GM19468 (cell line): ENCODE measurements at regions not wholly inside any gene's neighbourhood (a gene's known extent, or its start where the extent isn't known, plus 50 kb on each side); places are given as distances from the start of the nearest gene placed in this dataset.
A peak's percentile ranks its signal among the peaks of the same experiment; 100 is the strongest.

Source experiments
- ATAC-seq: cut with Tn5 transposase; IDR thresholded peaks from one replicate; pipeline ENCODE4 v1.9.1; 2021; ENCODE audit warnings: mild to moderate bottlenecking, moderate library complexity, moderate number of reproducible peaks; ENCODE audit not compliant: unreplicated experiment; ENCODE audit errors: extremely low read depth

DNA sequence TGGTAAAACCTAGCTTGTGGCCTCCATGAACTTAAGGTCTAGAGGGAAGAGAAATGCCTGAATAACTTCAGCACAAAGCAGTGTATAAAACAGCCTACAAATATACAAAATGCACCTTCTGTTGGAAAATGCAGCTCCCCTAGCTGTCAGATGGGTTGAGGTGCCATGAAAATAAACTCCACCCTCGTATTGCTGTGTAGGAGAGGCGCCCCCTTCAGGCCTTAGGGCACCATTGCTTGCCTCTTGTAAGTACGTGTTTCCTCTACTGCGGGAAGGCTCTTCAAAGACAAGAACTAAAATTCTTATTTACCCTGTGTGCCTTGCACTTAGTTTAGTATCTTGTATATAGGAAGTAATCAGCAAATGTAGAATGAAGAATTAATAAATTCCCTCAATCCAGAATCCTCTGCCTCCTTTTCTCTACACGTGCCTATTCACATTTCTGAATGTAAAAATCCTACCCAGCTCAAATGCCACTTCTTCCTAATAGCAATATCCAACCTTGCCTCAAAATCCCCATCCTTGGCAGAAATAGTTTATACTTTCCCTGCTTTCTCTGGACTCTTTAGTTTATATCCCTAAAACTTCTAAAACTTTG, 393.7 kb upstream of the PDE4D start:
- ATAC-seq = peak; percentile 74

DNA sequence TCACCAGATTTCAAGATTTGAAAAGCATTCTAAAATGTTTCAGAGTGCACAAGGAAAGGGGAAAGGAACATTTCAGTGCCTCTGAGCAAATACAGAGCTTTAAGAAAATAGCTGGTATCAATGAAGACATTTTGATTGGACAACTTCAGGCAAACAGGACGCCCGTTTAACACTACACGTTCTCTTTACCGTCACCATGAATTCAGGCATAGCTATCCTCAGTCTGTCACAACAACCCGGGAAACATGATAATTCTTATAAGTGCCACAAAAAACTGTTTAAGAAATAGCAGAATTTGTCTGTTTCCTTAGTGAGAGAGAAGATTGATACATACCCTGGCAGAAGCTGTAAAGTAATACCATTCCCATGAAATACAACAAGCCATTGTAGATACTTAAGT, 392.4 kb upstream of the PDE4D start:
- ATAC-seq = no peak

DNA sequence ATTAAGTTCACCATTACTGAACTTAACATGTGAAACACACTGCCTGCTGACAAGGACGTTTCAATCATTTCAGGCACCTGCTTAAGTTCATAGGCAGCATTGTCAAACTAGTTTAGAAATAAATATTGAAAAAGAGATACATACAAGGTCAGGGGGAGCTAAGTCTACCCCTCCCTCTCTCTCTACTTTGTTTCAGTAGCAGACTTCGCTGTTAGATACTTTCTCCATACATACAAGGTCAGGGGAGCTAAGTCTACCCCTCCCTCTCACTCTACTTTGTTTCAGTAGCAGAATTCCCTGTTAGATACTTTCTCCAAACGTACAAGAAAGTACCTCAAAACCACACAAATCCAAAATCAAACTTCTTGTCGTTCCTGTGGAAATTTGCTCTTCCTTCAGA, 387.4 kb upstream of the PDE4D start:
- ATAC-seq = no peak

GRCh38 chr5:60277941-60278340, 384.4 kb upstream of the PDE4D start:
- no peak for ATAC-seq

DNA sequence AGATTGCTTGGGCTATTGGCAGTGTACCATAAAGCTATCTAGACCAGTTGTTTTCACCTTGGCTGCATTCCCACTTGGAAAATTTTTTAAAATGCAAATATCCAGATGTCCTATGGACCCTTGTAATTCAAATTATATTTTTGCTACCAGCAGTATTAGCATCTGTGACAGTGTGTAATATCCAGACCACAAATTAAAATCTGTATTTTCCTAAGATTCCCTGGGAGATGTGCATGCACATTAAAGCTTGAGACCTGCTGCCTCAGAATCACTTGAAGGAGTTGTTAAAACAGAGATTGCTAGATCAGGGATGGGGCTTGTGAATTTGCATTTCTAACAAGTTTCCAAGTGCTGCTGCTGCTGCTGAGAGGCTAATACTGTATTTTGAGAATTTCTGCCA, 381.2 kb upstream of the PDE4D start:
- no peak for ATAC-seq

DNA sequence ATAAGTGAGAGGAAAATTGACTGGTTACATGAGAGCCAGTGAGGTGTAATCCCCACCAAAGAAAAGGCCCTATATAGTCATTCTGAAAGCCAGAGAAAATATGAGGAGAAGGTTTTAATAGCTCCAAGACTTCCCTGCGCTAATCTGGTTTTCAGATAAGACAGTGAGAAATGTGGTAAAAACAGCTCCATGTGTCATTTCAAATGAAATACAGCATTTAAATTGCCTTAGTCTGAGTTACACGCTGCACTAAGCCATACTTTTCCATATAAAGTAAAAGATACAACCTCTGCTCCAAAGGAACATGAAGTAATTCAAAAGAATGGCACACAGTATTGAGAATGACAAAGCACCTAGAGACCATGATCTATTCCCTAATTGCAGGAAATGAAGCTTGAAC, 378.0 kb upstream of the PDE4D start:
- ATAC-seq = no peak

DNA sequence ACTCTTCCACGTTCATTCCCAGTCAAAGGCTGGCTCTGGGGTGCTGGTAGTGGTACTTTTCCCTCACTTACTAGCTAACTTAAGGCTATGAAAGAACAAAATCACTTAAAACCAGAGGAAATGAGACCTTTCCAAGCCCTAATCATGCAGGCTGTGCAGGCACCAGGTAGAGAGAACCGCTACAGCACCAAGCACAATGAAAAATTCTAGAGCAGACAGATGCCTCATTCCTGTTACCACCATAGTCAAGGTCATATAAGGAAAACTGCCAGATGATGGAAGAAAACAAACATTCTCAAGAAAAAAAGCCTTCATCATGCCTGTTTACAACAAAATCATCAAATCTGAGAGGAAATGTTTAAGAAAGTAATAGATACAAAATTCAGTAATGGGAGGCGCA, 374.4 kb upstream of the PDE4D start:
- no peak for ATAC-seq

GRCh38 chr5:60263346-60263745, 369.8 kb upstream of the PDE4D start:
- ATAC-seq = no peak

GRCh38 chr5:60262576-60263295, 369.2 kb upstream of the PDE4D start:
- ATAC-seq = no peak

- no peak for ATAC-seq
Observed at GRCh38 chr5:60261732-60262131, 368.2 kb upstream of the PDE4D start.

GRCh38 chr5:60260658-60261057, 367.1 kb upstream of the PDE4D start:
- ATAC-seq = no peak

- no peak for ATAC-seq
Observed at GRCh38 chr5:60259730-60260129, 366.2 kb upstream of the PDE4D start.

DNA sequence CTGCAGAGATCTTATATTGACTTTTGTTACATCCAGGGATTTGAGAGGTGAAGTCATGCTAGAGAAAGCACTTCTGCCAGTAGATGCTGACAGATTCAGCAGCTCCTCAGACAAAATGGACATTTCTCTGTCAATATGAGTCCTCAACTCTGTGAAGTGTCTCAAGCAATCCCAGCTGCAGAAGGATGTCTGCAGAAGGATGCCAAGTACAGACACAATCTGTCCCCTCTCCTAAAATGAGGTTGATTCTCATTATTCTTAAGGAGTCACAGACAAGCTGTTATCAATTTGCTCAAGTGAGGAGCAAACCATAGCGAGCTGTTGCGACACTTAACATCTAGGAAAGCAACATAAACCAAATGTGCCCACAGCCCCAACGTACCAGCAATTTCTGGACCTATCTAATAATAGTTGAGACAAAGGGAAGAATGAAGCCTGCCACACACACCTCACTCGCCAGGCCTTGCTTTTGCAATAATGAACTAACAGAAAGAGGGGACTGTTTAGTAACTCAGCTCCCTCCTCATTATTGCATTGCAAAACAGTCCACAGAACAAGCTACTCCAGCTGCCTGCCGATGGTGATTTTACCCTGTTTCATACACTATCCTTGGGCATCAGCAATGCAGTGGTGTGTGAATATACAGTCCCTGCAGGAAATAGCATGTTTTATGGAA, 364.2 kb upstream of the PDE4D start:
- ATAC-seq = no peak

DNA sequence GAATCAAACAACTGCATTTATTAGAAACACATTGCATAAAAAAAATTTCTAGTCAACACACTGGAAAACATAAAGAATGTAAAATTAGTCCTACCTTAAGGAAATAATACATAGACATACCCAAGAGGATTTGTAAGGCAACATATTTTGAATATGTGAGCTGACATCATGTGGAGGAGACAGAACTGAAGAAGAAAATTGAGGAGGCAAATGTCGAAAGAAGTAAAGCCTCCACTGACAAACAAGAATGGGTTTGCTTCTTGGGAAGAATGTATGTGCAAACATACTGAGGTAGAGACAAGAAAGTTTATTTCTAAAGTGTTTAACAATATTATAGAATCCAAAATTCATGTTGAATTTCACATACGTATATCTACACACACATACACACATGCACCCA, 363.0 kb upstream of the PDE4D start:
- no peak for ATAC-seq

- ATAC-seq = peak; percentile 90
Observed at GRCh38 chr5:60248901-60249300, 355.4 kb upstream of the PDE4D start.

DNA sequence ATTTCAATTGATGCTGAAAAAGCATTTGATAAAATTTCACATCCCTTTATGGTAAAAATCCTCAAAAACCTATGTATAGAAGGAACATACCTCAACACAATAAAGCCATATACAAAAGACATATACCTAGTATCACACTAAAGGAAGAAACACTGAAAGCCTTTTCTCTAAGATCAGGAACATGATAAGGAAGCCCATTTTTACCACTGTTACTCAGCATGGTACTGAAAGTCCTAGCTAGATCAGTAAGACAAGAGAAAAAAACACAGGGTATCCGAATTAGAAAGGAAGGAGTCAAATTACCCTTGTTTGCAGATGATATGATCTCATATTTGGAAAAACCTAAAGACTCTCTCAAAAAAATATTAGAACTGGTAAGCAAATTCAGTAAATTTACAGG, 350.2 kb upstream of the PDE4D start:
- ATAC-seq = no peak

- no peak for ATAC-seq
Observed at GRCh38 chr5:60232036-60232795, 338.7 kb upstream of the PDE4D start.

DNA sequence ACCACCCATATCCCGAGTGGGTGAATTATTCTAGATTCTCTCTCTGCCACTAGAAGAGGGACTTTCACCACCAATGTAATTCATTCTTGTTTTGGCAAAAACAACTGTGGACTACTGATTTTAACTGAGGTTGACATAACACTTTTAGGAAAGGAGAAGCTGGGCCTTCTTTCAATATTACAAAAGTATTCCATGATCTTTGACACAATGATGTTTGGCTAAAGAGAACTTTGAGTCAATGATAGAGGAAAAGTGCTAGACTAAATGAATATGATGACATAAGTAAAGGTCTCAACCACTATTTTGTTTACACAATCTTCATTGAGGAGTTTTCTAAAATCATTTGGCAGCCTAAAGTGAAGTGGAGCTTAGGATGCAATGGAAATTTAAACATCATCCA, 336.9 kb upstream of the PDE4D start:
- ATAC-seq = no peak

DNA sequence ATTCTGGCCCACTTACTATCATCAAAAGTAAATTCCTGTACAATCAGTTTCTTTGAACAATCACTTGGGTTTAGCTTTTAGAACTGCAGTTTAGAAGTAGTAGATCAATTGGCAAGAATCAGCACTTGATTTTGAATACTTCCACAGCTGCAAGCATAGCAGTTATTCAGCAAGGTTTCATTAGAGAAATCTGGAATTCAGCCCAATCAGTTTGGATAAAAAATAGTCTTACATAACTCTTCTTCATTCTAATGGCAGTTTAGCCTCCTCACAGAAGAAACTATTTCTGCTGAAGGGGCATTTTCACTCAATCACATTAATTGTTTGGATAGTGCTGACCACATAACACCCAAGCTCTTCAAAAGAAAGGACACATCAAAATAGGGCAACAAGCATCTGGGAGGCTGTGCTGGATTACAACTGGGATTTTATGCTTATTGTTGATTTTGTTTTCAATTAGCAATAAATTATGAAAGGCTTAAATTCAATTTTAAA, 336.2 kb upstream of the PDE4D start:
- no peak for ATAC-seq

GRCh38 chr5:60228676-60229075, 335.1 kb upstream of the PDE4D start:
- no peak for ATAC-seq

- no peak for ATAC-seq
Observed at GRCh38 chr5:60226128-60226527, 332.6 kb upstream of the PDE4D start.
